Stomach (tissue), 4 donors: ENCODE measurements at regions not wholly inside any gene's neighbourhood (a gene's known extent, or its start where the extent isn't known, plus 50 kb on each side); places are given as distances from the start of the nearest gene placed in this dataset.

ENCODE experiments used
- CTCF ChIP-seq, 7 experiments: fragments of 450-650 bp in 4 of 7; fragments of 200-600 bp in 3 of 7; sonication (generic) in 3 of 7; IDR thresholded peaks; one replicate each; pipeline ENCODE4 v1.5.1; 2016 to 2019; ENCODE audit warnings: antibody characterized with exemption in 7 of 7, control low read depth in 2 of 7, mild to moderate bottlenecking in 1 of 7
- EP300 ChIP-seq: sonication (generic); formaldehyde crosslinking; IDR thresholded peaks from one replicate; pipeline ENCODE4 v1.6.1; 2017; ENCODE audit warnings: antibody characterized with exemption
- POLR2A ChIP-seq, 4 donors: fragments of 450-650 bp; IDR thresholded peaks; one replicate each; pipeline ENCODE4 v1.6.1; 2016; ENCODE audit warnings: antibody characterized with exemption in 4 of 4, control low read depth in 2 of 4, mild to moderate bottlenecking in 1 of 4, moderate library complexity in 1 of 4
- POLR2AphosphoS5 ChIP-seq, 3 donors: sonication (generic); formaldehyde crosslinking; IDR thresholded peaks; one replicate each; pipeline ENCODE4 v1.6.1; 2016; ENCODE audit warnings: antibody characterized with exemption in 3 of 3

GRCh38 chr5:174247301-174247700 is 201.8 kb downstream of the NSG2 start:
- no peak for TF ChIP-seq EP300
- no peak for TF ChIP-seq POLR2AphosphoS5 (IDR thresholded peaks at IDR 0.05)
- no peak for TF ChIP-seq CTCF (IDR thresholded peaks at IDR 0.05)
- no peak for TF ChIP-seq POLR2A (IDR thresholded peaks at IDR 0.05)
